HepG2 (cell line): ENCODE measurements at regions not wholly inside any gene's neighbourhood (a gene's known extent, or its start where the extent isn't known, plus 50 kb on each side); places are given as distances from the start of the nearest gene placed in this dataset.

Source experiments
- ARID5B ChIP-seq: IDR thresholded peaks from 2 replicates; pipeline ENCODE4 v1.4.0; 2020; ENCODE audit warnings: mild to moderate bottlenecking, missing genetic modification reagents
- CSRNP2 ChIP-seq: sonication (generic); formaldehyde crosslinking; conservative IDR thresholded peaks from 2 replicates; pipeline ENCODE4 v1.8.0; 2022; ENCODE audit warnings: low read depth, missing genetic modification reagents
- IRX3 ChIP-seq: sonication (generic); formaldehyde crosslinking; IDR thresholded peaks from 2 replicates; pipeline ENCODE4 v1.8.1; 2023; ENCODE audit warnings: mild to moderate bottlenecking, low read depth, missing genetic modification reagents, borderline replicate concordance
- MTA1 ChIP-seq: sonication (generic); formaldehyde crosslinking; IDR thresholded peaks from 2 replicates; pipeline ENCODE4 v1.4.0; 2020; ENCODE audit warnings: missing genetic modification reagents, mild to moderate bottlenecking, borderline replicate concordance
- NFYC ChIP-seq: IDR thresholded peaks from 2 replicates; pipeline ENCODE4 v1.6.1; 2016; ENCODE audit warnings: missing genetic modification reagents, missing compliant biosample characterization
- RFX1 ChIP-seq: fragments of 450-650 bp; IDR thresholded peaks from 2 replicates; pipeline ENCODE4 v1.6.1; 2017
- SUZ12 ChIP-seq: fragments of 150-350 bp; IDR thresholded peaks from 2 replicates; pipeline ENCODE4 v1.6.1; 2014; ENCODE audit warnings: low read depth, low read length
- ZNF207 ChIP-seq: fragments of 450-650 bp; IDR thresholded peaks from 2 replicates; pipeline ENCODE4 v1.6.1; 2016; ENCODE audit warnings: antibody characterized with exemption, borderline replicate concordance
- ZNF350 ChIP-seq: sonication (generic); formaldehyde crosslinking; IDR thresholded peaks from 2 replicates; pipeline ENCODE4 v1.4.0; 2020; ENCODE audit warnings: mild to moderate bottlenecking, low read depth, missing genetic modification reagents, borderline replicate concordance
- ZNF660 ChIP-seq: sonication (generic); formaldehyde crosslinking; IDR thresholded peaks from 2 replicates; pipeline ENCODE4 v1.5.1; 2020; ENCODE audit warnings: mild to moderate bottlenecking, low read depth, missing genetic modification reagents, borderline replicate concordance

GRCh38 chr13:40105231-40105630, 449.8 kb downstream of the COG6 start (continued):
- TF ChIP-seq ARID5B (CRISPR knock-in tag) (no peak), MTA1 (no peak), ZNF660 (CRISPR knock-in tag) (no peak), SUZ12 (no peak), NFYC (CRISPR knock-in tag) (no peak), ZNF207 (no peak), CSRNP2 (CRISPR knock-in tag) (no peak), ZNF350 (no peak), RFX1 (no peak), IRX3 (CRISPR knock-in tag) (no peak)
- TF ChIP-seq, all 625 proteins: peak for 0
